LNCaP clone FGC (cell line): ENCODE measurements at regions not wholly inside any gene's neighbourhood (a gene's known extent, or its start where the extent isn't known, plus 50 kb on each side); places are given as distances from the start of the nearest gene placed in this dataset.

ENCODE experiments used
- DNase-seq: peaks from one replicate; pipeline ENCODE4 v3.0.0-alpha.2; 2011; ENCODE audit warnings: low read depth
- H3K4me3 ChIP-seq: 2 replicates; pipeline ENCODE4 v1.5.1; 2011; ENCODE audit warnings: mild to moderate bottlenecking, low read depth, low read length, control low read depth
- CTCF ChIP-seq: IDR thresholded peaks from 2 replicates; pipeline ENCODE4 v1.5.1; 2012; ENCODE audit warnings: mild to moderate bottlenecking; ENCODE audit not compliant: control insufficient read depth, insufficient read depth; ENCODE audit errors: extremely low read depth

GRCh38 chr16:55380485-55380884 is 56.5 kb downstream of the IRX6 start:
- H3K4me3 ChIP-seq, result no peak overlapping the region
- DNase-seq, result no peak
- TF ChIP-seq CTCF, result no peak

GRCh38 chr16:55384288-55385247 is 60.6 kb downstream of the IRX6 start:
- H3K4me3 ChIP-seq, result no peak overlapping the region
- TF ChIP-seq CTCF, result no peak
- DNase-seq, result no peak

GRCh38 chr16:55385359-55385758 is 61.4 kb downstream of the IRX6 start:
- DNase-seq, result no peak
- no peak overlapping the region for H3K4me3 ChIP-seq
- TF ChIP-seq CTCF, result no peak

GRCh38 chr16:55386534-55387296 is 62.7 kb downstream of the IRX6 start:
- DNase-seq, result peak; percentile 52
- no peak overlapping the region for H3K4me3 ChIP-seq
- TF ChIP-seq CTCF, result no peak

- no peak for DNase-seq
- no peak for TF ChIP-seq CTCF
Measured at GRCh38 chr16:55388131-55388862, 64.3 kb downstream of the IRX6 start.

GRCh38 chr16:55389426-55390073 is 65.5 kb downstream of the IRX6 start:
- DNase-seq, result peak; percentile 61
- no peak overlapping the region for H3K4me3 ChIP-seq
- no peak for TF ChIP-seq CTCF

More at GRCh38 chr16:55388131-55388862, 64.3 kb downstream of the IRX6 start:
- H3K4me3 ChIP-seq, result no peak overlapping the region
